ENCODE measurements at regions not wholly inside any gene's neighbourhood (a gene's known extent, or its start where the extent isn't known, plus 50 kb on each side); places are given as distances from the start of the nearest gene placed in this dataset.
"Not testable (repeated sequence)": the region's sequence is repeated elsewhere in the genome, so short reads cannot be mapped to it uniquely, and the experiment has no call there.

GRCh38 chr7:13727751-13728150 is 261.7 kb downstream of the ETV1 start:
- no peaks in the 10 kb centered on the region for H3K27me3 ChIP-seq (ENCODE audit: insufficient read depth, low read length)
- H2AFZ ChIP-seq (ENCODE audit: low read length, unreplicated experiment): no peak overlapping the region
- H3K36me3 ChIP-seq (ENCODE audit: insufficient read depth, low read length): no peaks in the 10 kb centered on the region
- no peak overlapping the region for H3K27ac ChIP-seq (ENCODE audit: low read depth, low read length)
- H3K4me1 ChIP-seq (ENCODE audit: control insufficient read depth, insufficient read depth, low read length, unreplicated experiment): no peaks in the 10 kb centered on the region
- H3K79me2 ChIP-seq (ENCODE audit: control insufficient read depth, insufficient read depth, low read length, unreplicated experiment): no peaks in the 10 kb centered on the region
- no peak overlapping the region for H3K4me3 ChIP-seq (ENCODE audit: low read depth, low read length)

- H2AFZ ChIP-seq (ENCODE audit: low read length, unreplicated experiment); H3K4me3 ChIP-seq (ENCODE audit: low read depth, low read length); H3K27ac ChIP-seq (ENCODE audit: low read depth, low read length); H3K27me3 ChIP-seq (ENCODE audit: insufficient read depth, low read length); H3K79me2 ChIP-seq (ENCODE audit: control insufficient read depth, insufficient read depth, low read length, unreplicated experiment); H3K4me1 ChIP-seq (ENCODE audit: control insufficient read depth, insufficient read depth, low read length, unreplicated experiment); H3K36me3 ChIP-seq (ENCODE audit: insufficient read depth, low read length): not testable (repeated sequence)
Measured at GRCh38 chr7:13728430-13728829, 261.0 kb downstream of the ETV1 start.

GRCh38 chr7:13731643-13732042 is 257.8 kb downstream of the ETV1 start:
- H2AFZ ChIP-seq (ENCODE audit: low read length, unreplicated experiment): no peak overlapping the region
- H3K36me3 ChIP-seq (ENCODE audit: insufficient read depth, low read length): no peaks in the 10 kb centered on the region
- no peaks in the 10 kb centered on the region for H3K4me1 ChIP-seq (ENCODE audit: control insufficient read depth, insufficient read depth, low read length, unreplicated experiment)
- no peak overlapping the region for H3K27ac ChIP-seq (ENCODE audit: low read depth, low read length)
- H3K27me3 ChIP-seq (ENCODE audit: insufficient read depth, low read length): no peaks in the 10 kb centered on the region
- no peak overlapping the region for H3K4me3 ChIP-seq (ENCODE audit: low read depth, low read length)
- no peaks in the 10 kb centered on the region for H3K79me2 ChIP-seq (ENCODE audit: control insufficient read depth, insufficient read depth, low read length, unreplicated experiment)

- Histone ChIP-seq H3K27ac (ENCODE audit: low read depth, low read length) (no peak overlapping the region), H3K4me3 (ENCODE audit: low read depth, low read length) (no peak overlapping the region), H3K4me1 (ENCODE audit: control insufficient read depth, insufficient read depth, low read length, unreplicated experiment) (no peaks in the 10 kb centered on the region), H3K27me3 (ENCODE audit: insufficient read depth, low read length) (no peaks in the 10 kb centered on the region), H2AFZ (ENCODE audit: low read length, unreplicated experiment) (no peak overlapping the region), H3K79me2 (ENCODE audit: control insufficient read depth, insufficient read depth, low read length, unreplicated experiment) (no peaks in the 10 kb centered on the region), H3K36me3 (ENCODE audit: insufficient read depth, low read length) (no peaks in the 10 kb centered on the region)
Measured at GRCh38 chr7:13737563-13737962, 251.9 kb downstream of the ETV1 start.

- Histone ChIP-seq H3K27ac (ENCODE audit: low read depth, low read length) (no peak overlapping the region), H3K4me1 (ENCODE audit: control insufficient read depth, insufficient read depth, low read length, unreplicated experiment) (peaks cover 9% of the 10 kb centered on the region), H3K79me2 (ENCODE audit: control insufficient read depth, insufficient read depth, low read length, unreplicated experiment) (no peaks in the 10 kb centered on the region), H2AFZ (ENCODE audit: low read length, unreplicated experiment) (no peak overlapping the region), H3K4me3 (ENCODE audit: low read depth, low read length) (no peak overlapping the region), H3K27me3 (ENCODE audit: insufficient read depth, low read length) (no peaks in the 10 kb centered on the region), H3K36me3 (ENCODE audit: insufficient read depth, low read length) (no peaks in the 10 kb centered on the region)
Measured at GRCh38 chr7:13742126-13742525, 247.3 kb downstream of the ETV1 start.

- H3K27ac ChIP-seq (ENCODE audit: low read depth, low read length): no peak overlapping the region
- peaks cover 9% of the 10 kb centered on the region for H3K4me1 ChIP-seq (ENCODE audit: control insufficient read depth, insufficient read depth, low read length, unreplicated experiment)
- H3K27me3 ChIP-seq (ENCODE audit: insufficient read depth, low read length): no peaks in the 10 kb centered on the region
- H3K79me2 ChIP-seq (ENCODE audit: control insufficient read depth, insufficient read depth, low read length, unreplicated experiment): no peaks in the 10 kb centered on the region
- H2AFZ ChIP-seq (ENCODE audit: low read length, unreplicated experiment): peak overlapping the region; percentile 55
- H3K4me3 ChIP-seq (ENCODE audit: low read depth, low read length): no peak overlapping the region
- no peaks in the 10 kb centered on the region for H3K36me3 ChIP-seq (ENCODE audit: insufficient read depth, low read length)
Measured at GRCh38 chr7:13742811-13743210, 246.7 kb downstream of the ETV1 start.

GRCh38 chr7:13743226-13743625 is 246.2 kb downstream of the ETV1 start:
- Histone ChIP-seq H3K4me1 (ENCODE audit: control insufficient read depth, insufficient read depth, low read length, unreplicated experiment) (peaks cover 9% of the 10 kb centered on the region), H2AFZ (ENCODE audit: low read length, unreplicated experiment) (peak overlapping the region; percentile 55), H3K27me3 (ENCODE audit: insufficient read depth, low read length) (no peaks in the 10 kb centered on the region), H3K36me3 (ENCODE audit: insufficient read depth, low read length) (no peaks in the 10 kb centered on the region), H3K27ac (ENCODE audit: low read depth, low read length) (no peak overlapping the region), H3K4me3 (ENCODE audit: low read depth, low read length) (no peak overlapping the region), H3K79me2 (ENCODE audit: control insufficient read depth, insufficient read depth, low read length, unreplicated experiment) (no peaks in the 10 kb centered on the region)

GRCh38 chr7:13745530-13745929 is 243.9 kb downstream of the ETV1 start:
- H3K4me3 ChIP-seq (ENCODE audit: low read depth, low read length): no peak overlapping the region
- no peak overlapping the region for H2AFZ ChIP-seq (ENCODE audit: low read length, unreplicated experiment)
- H3K4me1 ChIP-seq (ENCODE audit: control insufficient read depth, insufficient read depth, low read length, unreplicated experiment): peaks cover 9% of the 10 kb centered on the region
- H3K36me3 ChIP-seq (ENCODE audit: insufficient read depth, low read length): no peaks in the 10 kb centered on the region
- no peaks in the 10 kb centered on the region for H3K27me3 ChIP-seq (ENCODE audit: insufficient read depth, low read length)
- no peak overlapping the region for H3K27ac ChIP-seq (ENCODE audit: low read depth, low read length)
- no peaks in the 10 kb centered on the region for H3K79me2 ChIP-seq (ENCODE audit: control insufficient read depth, insufficient read depth, low read length, unreplicated experiment)

GRCh38 chr7:13748998-13749397 is 240.5 kb downstream of the ETV1 start:
- Histone ChIP-seq H3K79me2 (ENCODE audit: control insufficient read depth, insufficient read depth, low read length, unreplicated experiment) (no peaks in the 10 kb centered on the region), H3K36me3 (ENCODE audit: insufficient read depth, low read length) (no peaks in the 10 kb centered on the region), H3K4me3 (ENCODE audit: low read depth, low read length) (no peak overlapping the region), H2AFZ (ENCODE audit: low read length, unreplicated experiment) (peak overlapping the region; percentile 78), H3K27ac (ENCODE audit: low read depth, low read length) (no peak overlapping the region), H3K27me3 (ENCODE audit: insufficient read depth, low read length) (no peaks in the 10 kb centered on the region), H3K4me1 (ENCODE audit: control insufficient read depth, insufficient read depth, low read length, unreplicated experiment) (no peaks in the 10 kb centered on the region)

GRCh38 chr7:13749636-13750035 is 239.8 kb downstream of the ETV1 start:
- no peaks in the 10 kb centered on the region for H3K4me1 ChIP-seq (ENCODE audit: control insufficient read depth, insufficient read depth, low read length, unreplicated experiment)
- H3K27ac ChIP-seq (ENCODE audit: low read depth, low read length): no peak overlapping the region
- no peaks in the 10 kb centered on the region for H3K27me3 ChIP-seq (ENCODE audit: insufficient read depth, low read length)
- no peak overlapping the region for H2AFZ ChIP-seq (ENCODE audit: low read length, unreplicated experiment)
- no peaks in the 10 kb centered on the region for H3K79me2 ChIP-seq (ENCODE audit: control insufficient read depth, insufficient read depth, low read length, unreplicated experiment)
- no peaks in the 10 kb centered on the region for H3K36me3 ChIP-seq (ENCODE audit: insufficient read depth, low read length)
- H3K4me3 ChIP-seq (ENCODE audit: low read depth, low read length): no peak overlapping the region

GRCh38 chr7:13751766-13752165 is 237.7 kb downstream of the ETV1 start:
- H3K36me3 ChIP-seq (ENCODE audit: insufficient read depth, low read length): no peaks in the 10 kb centered on the region
- H3K27me3 ChIP-seq (ENCODE audit: insufficient read depth, low read length): no peaks in the 10 kb centered on the region
- no peaks in the 10 kb centered on the region for H3K79me2 ChIP-seq (ENCODE audit: control insufficient read depth, insufficient read depth, low read length, unreplicated experiment)
- H3K4me1 ChIP-seq (ENCODE audit: control insufficient read depth, insufficient read depth, low read length, unreplicated experiment): no peaks in the 10 kb centered on the region
- no peak overlapping the region for H2AFZ ChIP-seq (ENCODE audit: low read length, unreplicated experiment)
- H3K27ac ChIP-seq (ENCODE audit: low read depth, low read length): no peak overlapping the region
- no peak overlapping the region for H3K4me3 ChIP-seq (ENCODE audit: low read depth, low read length)

- Histone ChIP-seq H3K4me3 (ENCODE audit: low read depth, low read length) (no peak overlapping the region), H3K27me3 (ENCODE audit: insufficient read depth, low read length) (no peaks in the 10 kb centered on the region), H2AFZ (ENCODE audit: low read length, unreplicated experiment) (no peak overlapping the region), H3K79me2 (ENCODE audit: control insufficient read depth, insufficient read depth, low read length, unreplicated experiment) (no peaks in the 10 kb centered on the region), H3K4me1 (ENCODE audit: control insufficient read depth, insufficient read depth, low read length, unreplicated experiment) (no peaks in the 10 kb centered on the region), H3K36me3 (ENCODE audit: insufficient read depth, low read length) (no peaks in the 10 kb centered on the region), H3K27ac (ENCODE audit: low read depth, low read length) (no peak overlapping the region)
Measured at GRCh38 chr7:13757841-13758240, 231.6 kb downstream of the ETV1 start.
